ENCODE measurements at regions not wholly inside any gene's neighbourhood (a gene's known extent, or its start where the extent isn't known, plus 50 kb on each side); places are given as distances from the start of the nearest gene placed in this dataset.

GRCh38 chr12:90246688-90247087, 538.0 kb upstream of the ATP2B1 start:
- DNase-seq (no peak), ATAC-seq (ENCODE audit: low FRiP score) (no peak)
- intact Hi-C loops (cut with DNase I): no loop called here
- no peaks in the 10 kb centered on the region for H3K9me3 ChIP-seq (ENCODE audit: control insufficient read depth, low read length)
- no peaks in the 10 kb centered on the region for H3K27me3 ChIP-seq (ENCODE audit: control insufficient read depth in 1 of 2, insufficient read depth in 2 of 2, low read length in 1 of 2)
- no peak overlapping the region for H3K4me3 ChIP-seq (ENCODE audit: low read length in 2 of 2)
- H3K36me3 ChIP-seq (ENCODE audit: control insufficient read depth in 1 of 2, insufficient read depth in 2 of 2, low read length in 1 of 2): no peaks in the 10 kb centered on the region
- H3K4me1 ChIP-seq (ENCODE audit: control insufficient read depth in 1 of 2, insufficient read depth in 2 of 2, low read length in 2 of 2): peaks cover 3 to 5% of the 10 kb centered on the region in 2 donors
- H3K27ac ChIP-seq (ENCODE audit: low read depth in 1 of 2, low read length in 2 of 2): no peak overlapping the region

GRCh38 chr12:90245391-90245790, 536.8 kb upstream of the ATP2B1 start:
- H3K27me3 ChIP-seq (ENCODE audit: control insufficient read depth in 1 of 2, insufficient read depth in 2 of 2, low read length in 1 of 2): no peaks in the 10 kb centered on the region
- intact Hi-C loops (cut with DNase I): no loop called here
- H3K27ac ChIP-seq (ENCODE audit: low read depth in 1 of 2, low read length in 2 of 2): no peak overlapping the region
- WGBS, 2 donors: 0 to 9% methylated on average over 2 of the region's 2 CpGs
- no peaks in the 10 kb centered on the region for H3K9me3 ChIP-seq (ENCODE audit: control insufficient read depth, low read length)
- no peak overlapping the region for H3K4me3 ChIP-seq (ENCODE audit: low read length in 2 of 2)
- H3K4me1 ChIP-seq (ENCODE audit: control insufficient read depth in 1 of 2, insufficient read depth in 2 of 2, low read length in 2 of 2): peaks cover 2 to 3% of the 10 kb centered on the region in 2 donors
- H3K36me3 ChIP-seq (ENCODE audit: control insufficient read depth in 1 of 2, insufficient read depth in 2 of 2, low read length in 1 of 2): no peaks in the 10 kb centered on the region
- no peak for ATAC-seq (ENCODE audit: low FRiP score)
- DNase-seq: no peak

DNA sequence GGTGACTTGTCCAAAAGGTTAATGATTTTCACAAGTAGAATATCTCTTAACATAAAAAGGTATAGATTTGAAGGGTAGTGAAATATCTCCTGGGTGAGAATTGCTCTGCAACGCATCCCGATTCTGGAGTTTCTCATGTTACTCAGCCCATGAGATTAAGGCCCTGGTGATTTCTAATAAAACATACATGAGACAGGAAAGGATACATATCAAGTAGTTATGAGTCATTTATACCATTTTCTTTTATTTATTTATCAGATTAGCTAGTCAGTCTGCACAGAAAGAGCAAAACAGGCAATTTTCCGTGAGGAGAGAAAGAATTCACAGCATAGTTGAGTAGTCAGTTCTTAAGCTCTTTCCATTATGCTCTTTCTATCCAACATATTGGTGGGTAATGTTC, 535.6 kb upstream of the ATP2B1 start:
- Histone ChIP-seq H3K9me3 (ENCODE audit: control insufficient read depth, low read length) (no peaks in the 10 kb centered on the region), H3K27me3 (ENCODE audit: control insufficient read depth in 1 of 2, insufficient read depth in 2 of 2, low read length in 1 of 2) (no peaks in the 10 kb centered on the region), H3K4me1 (ENCODE audit: control insufficient read depth in 1 of 2, insufficient read depth in 2 of 2, low read length in 2 of 2) (no peaks in the 10 kb centered on the region), H3K36me3 (ENCODE audit: control insufficient read depth in 1 of 2, insufficient read depth in 2 of 2, low read length in 1 of 2) (no peaks in the 10 kb centered on the region), H3K27ac (ENCODE audit: low read depth in 1 of 2, low read length in 2 of 2) (no peak overlapping the region), H3K4me3 (ENCODE audit: low read length in 2 of 2) (no peak overlapping the region)
- ATAC-seq (ENCODE audit: low FRiP score): no peak
- DNase-seq: no peak
- intact Hi-C loops (cut with DNase I): no loop called here
- WGBS, 2 donors: 70 to 79% methylated on average over 3 of the region's 3 CpGs

DNA sequence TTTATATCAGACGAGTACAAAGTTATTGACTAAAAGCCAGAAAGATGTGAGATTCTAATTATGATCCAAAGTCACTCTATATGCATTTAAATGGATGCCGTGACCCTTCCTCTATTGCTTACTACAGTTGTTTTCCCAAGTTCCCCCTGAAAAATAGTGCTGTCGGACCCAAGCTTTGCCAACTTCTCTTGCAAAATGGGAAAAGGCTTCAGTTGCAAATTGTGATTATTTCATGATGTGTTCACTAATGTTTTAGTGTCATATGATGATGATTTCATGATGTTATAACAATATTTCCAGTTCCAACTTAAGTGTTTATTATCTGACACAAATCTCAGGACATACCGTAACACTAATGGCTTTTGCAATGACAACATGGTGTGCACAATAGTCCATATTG, 534.6 kb upstream of the ATP2B1 start:
- H3K27me3 ChIP-seq (ENCODE audit: control insufficient read depth in 1 of 2, insufficient read depth in 2 of 2, low read length in 1 of 2): no peaks in the 10 kb centered on the region
- no peak overlapping the region for H3K27ac ChIP-seq (ENCODE audit: low read depth in 1 of 2, low read length in 2 of 2)
- ATAC-seq (ENCODE audit: low FRiP score): no peak
- DNase-seq: no peak
- no peak overlapping the region for H3K4me3 ChIP-seq (ENCODE audit: low read length in 2 of 2)
- 73 to 74% methylated on average over 4 of the region's 4 CpGs for WGBS, 2 donors
- H3K9me3 ChIP-seq (ENCODE audit: control insufficient read depth, low read length): no peaks in the 10 kb centered on the region
- no peaks in the 10 kb centered on the region for H3K4me1 ChIP-seq (ENCODE audit: control insufficient read depth in 1 of 2, insufficient read depth in 2 of 2, low read length in 2 of 2)
- no peaks in the 10 kb centered on the region for H3K36me3 ChIP-seq (ENCODE audit: control insufficient read depth in 1 of 2, insufficient read depth in 2 of 2, low read length in 1 of 2)
- intact Hi-C loops (cut with DNase I): no loop called here

DNA sequence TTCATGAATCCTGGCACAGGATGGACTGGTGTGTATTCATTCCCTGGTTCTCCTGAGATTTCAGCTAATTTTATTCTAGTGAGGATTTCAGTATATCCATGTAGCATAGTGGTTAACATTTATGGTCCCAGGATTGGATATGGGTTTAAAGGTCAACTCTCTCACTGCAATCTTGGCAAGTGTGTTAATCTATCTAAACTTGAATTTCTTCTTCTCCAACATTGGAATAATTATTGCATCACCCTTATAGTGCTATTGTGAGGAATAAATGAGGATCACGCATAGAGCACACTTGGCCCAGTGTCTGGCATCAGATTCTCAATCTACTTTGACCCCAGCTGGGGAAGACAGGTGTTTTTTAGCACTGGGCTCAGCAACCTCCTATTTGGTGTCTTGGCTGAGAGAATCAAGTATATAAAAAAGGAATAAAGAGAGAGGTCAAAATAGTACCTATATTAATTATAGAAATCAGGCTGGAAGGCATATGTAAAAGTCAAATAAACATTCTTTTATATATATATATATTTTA, 531.2 kb upstream of the ATP2B1 start:
- no peak overlapping the region for H3K4me3 ChIP-seq (ENCODE audit: low read length in 2 of 2)
- H3K27me3 ChIP-seq (ENCODE audit: control insufficient read depth in 1 of 2, insufficient read depth in 2 of 2, low read length in 1 of 2): no peaks in the 10 kb centered on the region
- WGBS, 2 donors: 95 to 97% methylated on average over 1 of the region's 1 CpG
- H3K4me1 ChIP-seq (ENCODE audit: control insufficient read depth in 1 of 2, insufficient read depth in 2 of 2, low read length in 2 of 2): no peaks in the 10 kb centered on the region
- DNase-seq: no peak
- no peaks in the 10 kb centered on the region for H3K9me3 ChIP-seq (ENCODE audit: control insufficient read depth, low read length)
- no peak overlapping the region for H3K27ac ChIP-seq (ENCODE audit: low read depth in 1 of 2, low read length in 2 of 2)
- H3K36me3 ChIP-seq (ENCODE audit: control insufficient read depth in 1 of 2, insufficient read depth in 2 of 2, low read length in 1 of 2): no peaks in the 10 kb centered on the region
- ATAC-seq (ENCODE audit: low FRiP score): no peak
- intact Hi-C loops (cut with DNase I): no loop called here

- Histone ChIP-seq H3K9me3 (ENCODE audit: control insufficient read depth, low read length) (peaks cover 1% of the 10 kb centered on the region), H3K36me3 (ENCODE audit: control insufficient read depth in 1 of 2, insufficient read depth in 2 of 2, low read length in 1 of 2) (no peaks in the 10 kb centered on the region), H3K27ac (ENCODE audit: low read depth in 1 of 2, low read length in 2 of 2) (no peak overlapping the region), H3K4me1 (ENCODE audit: control insufficient read depth in 1 of 2, insufficient read depth in 2 of 2, low read length in 2 of 2) (no peaks in the 10 kb centered on the region), H3K4me3 (ENCODE audit: low read length in 2 of 2) (no peak overlapping the region), H3K27me3 (ENCODE audit: control insufficient read depth in 1 of 2, insufficient read depth in 2 of 2, low read length in 1 of 2) (no peaks in the 10 kb centered on the region)
- DNase-seq (no peak), ATAC-seq (ENCODE audit: low FRiP score) (no peak)
- WGBS, 2 donors: 16 to 20% methylated on average over 2 of the region's 2 CpGs
- intact Hi-C loops (cut with DNase I): no loop called here
These were observed 530.1 kb upstream of the ATP2B1 start for GRCh38 chr12:90238663-90239271.

- intact Hi-C loops (cut with DNase I): no loop called here
- WGBS, 2 donors: 85 to 90% methylated on average over 3 of the region's 3 CpGs
- DNase-seq (no peak), ATAC-seq (ENCODE audit: low FRiP score) (no peak)
- H3K27me3 ChIP-seq (ENCODE audit: control insufficient read depth in 1 of 2, insufficient read depth in 2 of 2, low read length in 1 of 2): no peaks in the 10 kb centered on the region
- no peaks in the 10 kb centered on the region for H3K36me3 ChIP-seq (ENCODE audit: control insufficient read depth in 1 of 2, insufficient read depth in 2 of 2, low read length in 1 of 2)
- H3K4me1 ChIP-seq (ENCODE audit: control insufficient read depth in 1 of 2, insufficient read depth in 2 of 2, low read length in 2 of 2): no peaks in the 10 kb centered on the region
- no peak overlapping the region for H3K27ac ChIP-seq (ENCODE audit: low read depth in 1 of 2, low read length in 2 of 2)
- H3K9me3 ChIP-seq (ENCODE audit: control insufficient read depth, low read length): peaks cover 1% of the 10 kb centered on the region
- no peak overlapping the region for H3K4me3 ChIP-seq (ENCODE audit: low read length in 2 of 2)
These were observed 529.2 kb upstream of the ATP2B1 start for GRCh38 chr12:90237841-90238240.

DNA sequence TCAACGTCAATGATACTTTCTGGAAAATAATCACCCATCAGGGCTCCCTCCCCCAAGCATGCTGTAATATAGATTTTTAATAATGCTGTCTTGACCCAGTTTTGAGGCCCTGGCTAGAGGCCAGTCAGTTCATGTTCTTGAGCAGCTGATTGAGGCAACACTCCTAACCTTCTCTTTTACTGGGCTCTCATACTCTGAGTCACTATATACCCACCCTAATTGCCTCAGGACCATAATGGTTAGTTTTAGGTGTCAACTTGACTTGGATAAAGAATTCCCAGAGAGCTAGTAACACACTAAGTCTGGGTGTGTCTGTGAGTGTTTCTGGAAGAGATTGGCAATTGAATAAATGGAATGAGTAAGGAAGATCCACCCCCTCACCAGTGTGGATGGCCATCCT, 527.0 kb upstream of the ATP2B1 start:
- H3K4me1 ChIP-seq (ENCODE audit: control insufficient read depth in 1 of 2, insufficient read depth in 2 of 2, low read length in 2 of 2): no peaks in the 10 kb centered on the region
- ATAC-seq (ENCODE audit: low FRiP score) (no peak), DNase-seq (no peak)
- intact Hi-C loops (cut with DNase I): no loop called here
- no peak overlapping the region for H3K27ac ChIP-seq (ENCODE audit: low read depth in 1 of 2, low read length in 2 of 2)
- H3K36me3 ChIP-seq (ENCODE audit: control insufficient read depth in 1 of 2, insufficient read depth in 2 of 2, low read length in 1 of 2): no peaks in the 10 kb centered on the region
- 89 to 96% methylated on average over 1 of the region's 1 CpG for WGBS, 2 donors
- no peak overlapping the region for H3K4me3 ChIP-seq (ENCODE audit: low read length in 2 of 2)
- no peaks in the 10 kb centered on the region for H3K27me3 ChIP-seq (ENCODE audit: control insufficient read depth in 1 of 2, insufficient read depth in 2 of 2, low read length in 1 of 2)
- peaks cover 1% of the 10 kb centered on the region for H3K9me3 ChIP-seq (ENCODE audit: control insufficient read depth, low read length)

GRCh38 chr12:90234472-90234871, 525.8 kb upstream of the ATP2B1 start:
- H3K9me3 ChIP-seq (ENCODE audit: control insufficient read depth, low read length): peaks cover 1% of the 10 kb centered on the region
- H3K4me3 ChIP-seq (ENCODE audit: low read length in 2 of 2): no peak overlapping the region
- H3K36me3 ChIP-seq (ENCODE audit: control insufficient read depth in 1 of 2, insufficient read depth in 2 of 2, low read length in 1 of 2): no peaks in the 10 kb centered on the region
- 49 to 54% methylated on average over 2 of the region's 2 CpGs for WGBS, 2 donors
- no peaks in the 10 kb centered on the region for H3K27me3 ChIP-seq (ENCODE audit: control insufficient read depth in 1 of 2, insufficient read depth in 2 of 2, low read length in 1 of 2)
- no peak for ATAC-seq (ENCODE audit: low FRiP score)
- H3K27ac ChIP-seq (ENCODE audit: low read depth in 1 of 2, low read length in 2 of 2): no peak overlapping the region
- no peak for DNase-seq
- intact Hi-C loops (cut with DNase I): no loop called here
- H3K4me1 ChIP-seq (ENCODE audit: control insufficient read depth in 1 of 2, insufficient read depth in 2 of 2, low read length in 2 of 2): no peaks in the 10 kb centered on the region
